EL (cell line): ENCODE measurements at regions not wholly inside any gene's neighbourhood (a gene's known extent, or its start where the extent isn't known, plus 50 kb on each side); places are given as distances from the start of the nearest gene placed in this dataset.

Source experiments
- DNase-seq: peaks from one replicate; pipeline ENCODE4 v3.0.0-alpha.2; 2016

GRCh38 chr1:88104236-88104635 is 579.8 kb upstream of the PKN2 start:
- no peak for DNase-seq

- no peak for DNase-seq
These were observed 579.2 kb upstream of the PKN2 start for GRCh38 chr1:88104886-88105285.

GRCh38 chr1:88111816-88112215 is 572.3 kb upstream of the PKN2 start:
- DNase-seq: no peak

GRCh38 chr1:88117597-88117996 is 566.5 kb upstream of the PKN2 start:
- DNase-seq: no peak

- DNase-seq: no peak
These were observed 565.8 kb upstream of the PKN2 start for GRCh38 chr1:88118176-88118845.

- no peak for DNase-seq
These were observed 559.5 kb upstream of the PKN2 start for GRCh38 chr1:88124614-88125013.

GRCh38 chr1:88126467-88126866 is 557.6 kb upstream of the PKN2 start:
- DNase-seq: no peak

GRCh38 chr1:88133991-88134390 is 550.1 kb upstream of the PKN2 start:
- no peak for DNase-seq

GRCh38 chr1:88134983-88135921 is 548.8 kb upstream of the PKN2 start:
- DNase-seq: no peak

GRCh38 chr1:88139633-88140032 is 544.4 kb upstream of the PKN2 start:
- no peak for DNase-seq

- no peak for DNase-seq
These were observed 543.7 kb upstream of the PKN2 start for GRCh38 chr1:88140325-88140724.

- DNase-seq: no peak
These were observed 542.5 kb upstream of the PKN2 start for GRCh38 chr1:88141499-88142074.

GRCh38 chr1:88145752-88146151 is 538.3 kb upstream of the PKN2 start:
- DNase-seq: no peak

- no peak for DNase-seq
These were observed 534.4 kb upstream of the PKN2 start for GRCh38 chr1:88149686-88150085.

GRCh38 chr1:88150330-88150729 is 533.7 kb upstream of the PKN2 start:
- DNase-seq: no peak

GRCh38 chr1:88163187-88163586 is 520.9 kb upstream of the PKN2 start:
- DNase-seq: no peak

GRCh38 chr1:88168126-88168525 is 515.9 kb upstream of the PKN2 start:
- no peak for DNase-seq

GRCh38 chr1:88169139-88169538 is 514.9 kb upstream of the PKN2 start:
- DNase-seq: no peak

GRCh38 chr1:88169939-88170338 is 514.1 kb upstream of the PKN2 start:
- DNase-seq: no peak

- no peak for DNase-seq
These were observed 508.9 kb upstream of the PKN2 start for GRCh38 chr1:88175120-88175630.

- peak; percentile 13 for DNase-seq
These were observed 508.3 kb upstream of the PKN2 start for GRCh38 chr1:88175631-88176226.

- DNase-seq: no peak
These were observed 504.1 kb upstream of the PKN2 start for GRCh38 chr1:88179943-88180342.

GRCh38 chr1:88180449-88181108 is 503.5 kb upstream of the PKN2 start:
- DNase-seq: peak; percentile 50
